Epithelial cell of proximal tubule (primary cell): ENCODE measurements at regions not wholly inside any gene's neighbourhood (a gene's known extent, or its start where the extent isn't known, plus 50 kb on each side); places are given as distances from the start of the nearest gene placed in this dataset.

Experiments used
- DNase-seq: peaks from one replicate; pipeline ENCODE4 v3.0.0-alpha.2; 2011; ENCODE audit warnings: low read depth
- H3K4me3 ChIP-seq: 2 replicates; pipeline ENCODE4 v1.5.1; 2011; ENCODE audit warnings: low read depth, mild to moderate bottlenecking, low read length
- CTCF ChIP-seq: conservative IDR thresholded peaks from 2 replicates; pipeline ENCODE4 v1.5.1; 2012; ENCODE audit warnings: low read depth, mild to moderate bottlenecking, low read length

DNA sequence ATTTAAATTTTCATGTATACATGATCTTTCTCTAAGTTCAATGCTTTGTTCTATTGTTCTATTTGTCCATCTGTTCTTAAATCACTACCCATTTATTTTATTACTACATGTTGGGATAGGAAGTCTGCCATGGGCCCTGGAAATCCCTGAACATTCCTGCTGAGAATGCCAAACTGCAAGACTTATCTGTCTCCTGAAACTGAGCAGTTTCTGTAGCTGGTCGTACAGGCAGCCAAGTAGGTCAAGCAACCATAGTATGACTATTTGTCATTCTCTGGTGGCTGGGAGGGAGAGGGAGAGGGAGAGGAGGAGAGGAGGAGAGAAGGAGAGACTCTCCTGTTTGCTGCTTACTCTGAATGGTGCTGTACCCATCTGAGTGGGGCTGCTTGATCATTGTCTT lies 82.8 kb upstream of the SNX19 start:
- no peak for DNase-seq
- no peak overlapping the region for H3K4me3 ChIP-seq
- no peak for TF ChIP-seq CTCF

- no peak for TF ChIP-seq CTCF
- H3K4me3 ChIP-seq, result no peak overlapping the region
Observed at GRCh38 chr11:130999992-131000770, 83.9 kb upstream of the SNX19 start.

GRCh38 chr11:131002145-131002544 lies 85.9 kb upstream of the SNX19 start:
- DNase-seq, result no peak
- TF ChIP-seq CTCF, result no peak
- no peak overlapping the region for H3K4me3 ChIP-seq

More at GRCh38 chr11:130999992-131000770, 83.9 kb upstream of the SNX19 start:
- peak; percentile 50 for DNase-seq

GRCh38 chr11:131005829-131006228 lies 89.5 kb upstream of the SNX19 start:
- H3K4me3 ChIP-seq, result no peak overlapping the region
- TF ChIP-seq CTCF, result no peak
- no peak for DNase-seq

DNA sequence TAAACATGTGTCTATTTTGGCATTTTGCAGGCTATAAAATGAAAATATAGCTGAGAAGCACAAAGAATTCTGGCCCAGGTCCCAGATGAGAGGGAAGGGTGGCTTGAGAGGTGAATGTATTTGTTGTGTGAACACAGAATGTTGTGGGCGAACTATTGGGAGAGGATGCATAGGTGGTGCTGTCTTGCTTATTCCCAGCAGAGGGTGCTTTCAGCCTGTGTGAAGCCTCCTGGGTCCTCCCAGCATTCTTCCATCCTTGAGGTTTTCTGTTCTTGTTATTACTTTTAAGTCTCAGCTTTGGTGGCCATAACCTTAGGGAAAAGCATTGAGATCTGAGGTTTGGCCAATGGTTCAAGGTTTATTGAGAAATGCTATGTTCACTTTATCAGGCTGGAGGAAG lies 108.7 kb upstream of the SNX19 start:
- no peak for DNase-seq
- TF ChIP-seq CTCF, result peak; percentile 70
- H3K4me3 ChIP-seq, result no peak overlapping the region

DNA sequence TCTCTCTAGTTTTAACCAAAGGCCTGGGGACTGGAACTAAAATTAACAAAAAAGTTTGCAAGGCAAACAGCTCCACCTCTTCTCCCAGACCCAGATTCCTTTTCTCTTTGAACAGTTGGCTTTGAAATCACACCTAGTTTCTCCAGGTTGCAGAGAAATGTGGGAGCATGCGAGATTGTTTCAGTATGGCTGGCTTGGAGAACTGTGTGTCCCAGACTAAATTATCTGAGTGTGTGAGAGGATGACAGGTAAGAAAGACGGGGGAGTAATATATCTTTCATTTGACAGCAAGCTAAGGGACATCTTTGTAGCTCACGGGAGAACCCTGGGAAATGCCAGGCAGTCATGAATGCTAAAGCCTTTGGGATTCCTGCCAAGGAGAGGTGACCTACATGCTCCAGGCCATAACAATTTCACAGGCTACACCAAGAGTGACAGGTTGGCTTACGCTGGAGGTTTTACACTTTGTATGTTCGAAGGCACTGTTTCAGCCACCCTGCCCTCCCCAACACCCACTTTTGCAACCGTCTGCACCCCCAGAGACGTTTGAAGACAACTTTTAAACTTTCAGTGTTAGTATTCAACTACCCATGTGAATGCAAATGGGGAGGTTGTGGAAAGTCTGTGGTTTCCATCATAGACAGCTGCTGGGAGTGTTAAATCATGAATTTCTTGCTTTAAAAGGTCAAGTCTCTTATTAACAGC lies 109.3 kb upstream of the SNX19 start:
- no peak for TF ChIP-seq CTCF
- no peak for DNase-seq
- H3K4me3 ChIP-seq, result no peak overlapping the region

DNA sequence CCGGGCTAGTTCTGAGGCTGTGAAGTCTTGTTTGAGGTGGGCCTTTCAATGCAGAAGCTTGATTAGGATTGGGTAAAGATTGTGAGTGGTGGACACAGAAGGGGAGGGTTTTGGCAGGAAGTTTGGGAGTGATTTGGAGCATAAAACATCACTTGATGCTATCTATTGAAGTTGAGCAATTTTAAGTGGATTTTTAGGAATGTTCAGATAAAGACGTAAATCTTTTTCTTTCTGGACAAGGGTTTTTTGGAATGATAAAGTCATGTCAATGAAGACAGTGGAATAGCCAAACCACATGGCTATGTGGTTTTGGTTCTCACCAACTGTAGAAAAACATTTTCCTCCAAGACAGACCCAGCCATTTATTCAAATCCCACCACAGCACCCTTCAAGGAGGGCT lies 111.2 kb upstream of the SNX19 start:
- DNase-seq, result no peak
- TF ChIP-seq CTCF, result no peak
- H3K4me3 ChIP-seq, result no peak overlapping the region
